ENCODE measurements at regions not wholly inside any gene's neighbourhood (a gene's known extent, or its start where the extent isn't known, plus 50 kb on each side); places are given as distances from the start of the nearest gene placed in this dataset.

GRCh38 chr10:3625959-3626751, 158.9 kb downstream of the KLF6 start:
- H3K4me1 Mint-ChIP-seq: peaks cover 23% of the 10 kb centered on the region
- peaks cover 8% of the 10 kb centered on the region for H3K9me3 Mint-ChIP-seq
- H3K27ac Mint-ChIP-seq: no peak overlapping the region
- H3K4me3 Mint-ChIP-seq: no peak overlapping the region
- H3K36me3 Mint-ChIP-seq (ENCODE audit: low read depth): no peaks in the 10 kb centered on the region
- no peak for TF ChIP-seq CTCF (IDR thresholded peaks at IDR 0.05; ENCODE audit: unreplicated experiment in 3 of 3)
- no peaks in the 10 kb centered on the region for H3K27me3 Mint-ChIP-seq (ENCODE audit: low read depth)

- Mint-ChIP-seq H3K4me1 (peaks cover 23% of the 10 kb centered on the region), H3K36me3 (ENCODE audit: low read depth) (peaks cover 6% of the 10 kb centered on the region), H3K27me3 (ENCODE audit: low read depth) (no peaks in the 10 kb centered on the region), H3K9me3 (peaks cover 17% of the 10 kb centered on the region), H3K4me3 (no peak overlapping the region), H3K27ac (no peak overlapping the region)
- no peak for TF ChIP-seq CTCF (IDR thresholded peaks at IDR 0.05; ENCODE audit: unreplicated experiment in 3 of 3)
Observed at GRCh38 chr10:3624367-3624766, 160.6 kb downstream of the KLF6 start.

GRCh38 chr10:3623746-3624145, 161.3 kb downstream of the KLF6 start:
- no peak overlapping the region for H3K27ac Mint-ChIP-seq
- H3K27me3 Mint-ChIP-seq (ENCODE audit: low read depth): no peaks in the 10 kb centered on the region
- no peak for TF ChIP-seq CTCF (IDR thresholded peaks at IDR 0.05; ENCODE audit: unreplicated experiment in 3 of 3)
- no peak overlapping the region for H3K4me3 Mint-ChIP-seq
- peaks cover 17% of the 10 kb centered on the region for H3K9me3 Mint-ChIP-seq
- H3K4me1 Mint-ChIP-seq: peaks cover 23% of the 10 kb centered on the region
- H3K36me3 Mint-ChIP-seq (ENCODE audit: low read depth): peaks cover 6% of the 10 kb centered on the region

GRCh38 chr10:3622845-3623621, 162.0 kb downstream of the KLF6 start:
- no peak overlapping the region for H3K27ac Mint-ChIP-seq
- H3K27me3 Mint-ChIP-seq (ENCODE audit: low read depth): no peaks in the 10 kb centered on the region
- peaks cover 23% of the 10 kb centered on the region for H3K4me1 Mint-ChIP-seq
- H3K4me3 Mint-ChIP-seq: no peak overlapping the region
- TF ChIP-seq CTCF (IDR thresholded peaks at IDR 0.05; ENCODE audit: unreplicated experiment in 3 of 3): no peak
- peaks cover 17% of the 10 kb centered on the region for H3K9me3 Mint-ChIP-seq
- H3K36me3 Mint-ChIP-seq (ENCODE audit: low read depth): peaks cover 6% of the 10 kb centered on the region

GRCh38 chr10:3622427-3622826, 162.6 kb downstream of the KLF6 start:
- peaks cover 6% of the 10 kb centered on the region for H3K36me3 Mint-ChIP-seq (ENCODE audit: low read depth)
- no peak overlapping the region for H3K4me3 Mint-ChIP-seq
- H3K27ac Mint-ChIP-seq: no peak overlapping the region
- peaks cover 23% of the 10 kb centered on the region for H3K4me1 Mint-ChIP-seq
- TF ChIP-seq CTCF (IDR thresholded peaks at IDR 0.05; ENCODE audit: unreplicated experiment in 3 of 3): no peak
- peaks cover 20% of the 10 kb centered on the region for H3K9me3 Mint-ChIP-seq
- no peaks in the 10 kb centered on the region for H3K27me3 Mint-ChIP-seq (ENCODE audit: low read depth)
